ENCODE measurements at regions not wholly inside any gene's neighbourhood (a gene's known extent, or its start where the extent isn't known, plus 50 kb on each side); places are given as distances from the start of the nearest gene placed in this dataset.
"Not testable (repeated sequence)": the region's sequence is repeated elsewhere in the genome, so short reads cannot be mapped to it uniquely, and the experiment has no call there.

DNA sequence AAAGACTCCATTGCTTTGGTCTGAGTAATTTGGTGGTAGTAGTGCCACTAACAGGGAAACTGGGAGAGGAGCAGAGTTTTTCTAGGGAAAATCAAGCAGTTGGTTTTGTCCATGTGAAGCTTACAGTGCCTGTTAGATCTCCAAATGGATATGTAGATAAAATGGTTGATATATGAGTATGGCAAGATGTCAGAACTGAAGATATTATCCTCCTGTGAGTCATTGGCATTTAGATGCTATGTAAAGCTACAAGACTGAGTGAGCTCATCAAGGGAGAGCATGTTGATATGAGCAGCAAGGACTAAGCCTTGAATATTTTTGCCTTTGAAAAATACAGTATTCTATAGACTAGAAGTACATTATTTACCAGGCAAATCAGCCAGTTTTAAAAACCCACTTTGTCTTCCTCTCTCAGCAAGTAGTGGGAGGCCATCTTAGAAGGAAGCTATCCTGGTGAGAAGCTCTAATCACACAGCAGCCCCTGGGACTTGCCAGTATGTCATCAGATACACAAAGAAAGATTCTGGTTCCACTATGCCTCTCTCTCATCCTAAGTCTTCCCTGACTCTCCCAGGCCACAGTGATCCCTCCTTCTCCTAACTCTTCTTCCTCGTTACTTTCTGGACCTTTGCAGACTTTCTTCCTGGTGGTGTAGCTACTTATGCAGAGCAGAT, 77.4 kb upstream of the ANKRD28 start:
- TF ChIP-seq POLR2A (IDR thresholded peaks at IDR 0.05) (no peak), POLR2AphosphoS5 (IDR thresholded peaks at IDR 0.05) (no peak), CTCF (IDR thresholded peaks at IDR 0.05) (no peak), EP300 (IDR thresholded peaks at IDR 0.05; ENCODE audit: low read depth) (no peak)
- Histone ChIP-seq H3K27ac (no peak overlapping the region), H3K27me3 (no peaks in the 10 kb centered on the region), H3K4me1 (no peaks in the 10 kb centered on the region), H3K9me3 (no peaks in the 10 kb centered on the region), H3K36me3 (no peaks in the 10 kb centered on the region), H3K4me3 (no peak overlapping the region)
- in situ Hi-C loops (cut with MboI; ENCODE audit: low pct_ligation_motif_present in 1 of 4, low pct_unique_long_range_greater_than_20kb in 1 of 4, low sequenced_read_pairs in 3 of 4) (no loop called here), intact Hi-C loops (cut with DNase I; ENCODE audit: low total_unique reads) (no loop called here)
- 67 to 84% methylated on average over 1 of the region's 1 CpG for WGBS, 2 donors (ENCODE audit: low coverage in 1 of 2)
- DNase-seq, result no peak

- no peak overlapping the region for H3K27ac ChIP-seq
- no peak overlapping the region for H3K4me3 ChIP-seq
- H3K9me3 ChIP-seq, result no peaks in the 10 kb centered on the region
- in situ Hi-C loops (cut with MboI; ENCODE audit: low pct_ligation_motif_present in 1 of 4, low pct_unique_long_range_greater_than_20kb in 1 of 4, low sequenced_read_pairs in 3 of 4) (no loop called here), intact Hi-C loops (cut with DNase I; ENCODE audit: low total_unique reads) (no loop called here)
- no peak for DNase-seq
- no peaks in the 10 kb centered on the region for H3K27me3 ChIP-seq
- TF ChIP-seq POLR2A (IDR thresholded peaks at IDR 0.05) (no peak), EP300 (IDR thresholded peaks at IDR 0.05; ENCODE audit: low read depth) (no peak), CTCF (IDR thresholded peaks at IDR 0.05) (no peak), POLR2AphosphoS5 (IDR thresholded peaks at IDR 0.05) (no peak)
- no peaks in the 10 kb centered on the region for H3K4me1 ChIP-seq
- no peaks in the 10 kb centered on the region for H3K36me3 ChIP-seq
- WGBS, 2 donors (ENCODE audit: low coverage in 1 of 2), result 89 to 90% methylated on average over 1 of the region's 1 CpG
Observed at GRCh38 chr3:15876669-15877068, 78.9 kb upstream of the ANKRD28 start.

DNA sequence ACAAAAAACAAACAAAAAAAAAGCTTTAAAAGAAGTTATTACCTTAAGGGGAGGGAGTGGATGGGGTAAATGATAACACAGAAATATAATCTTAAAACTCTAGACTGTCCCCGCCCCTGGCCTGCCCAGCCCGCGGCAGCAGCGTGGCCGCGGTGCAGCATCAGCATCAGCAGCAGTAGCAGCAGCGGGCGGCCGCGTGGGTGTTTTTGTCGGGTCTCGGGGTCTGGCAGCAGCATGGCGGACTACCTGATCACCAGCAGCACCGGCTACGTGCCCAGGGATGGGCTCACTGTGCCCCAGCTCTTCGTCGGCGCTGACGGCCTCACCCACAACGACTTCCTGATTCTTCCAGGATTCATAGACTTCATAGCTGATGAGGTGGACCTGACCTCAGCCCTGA, 80.0 kb upstream of the ANKRD28 start:
- WGBS, 2 donors (ENCODE audit: low coverage in 1 of 2), result 95 to 98% methylated on average over 6 to 20 of the region's 20 CpGs
- no peaks in the 10 kb centered on the region for H3K36me3 ChIP-seq
- no peak for TF ChIP-seq POLR2A (IDR thresholded peaks at IDR 0.05)
- TF ChIP-seq CTCF (IDR thresholded peaks at IDR 0.05), result no peak
- no peak for TF ChIP-seq POLR2AphosphoS5 (IDR thresholded peaks at IDR 0.05)
- no peak for TF ChIP-seq EP300 (IDR thresholded peaks at IDR 0.05; ENCODE audit: low read depth)
- H3K9me3 ChIP-seq, result no peaks in the 10 kb centered on the region
- in situ Hi-C loops (cut with MboI; ENCODE audit: low pct_ligation_motif_present in 1 of 4, low pct_unique_long_range_greater_than_20kb in 1 of 4, low sequenced_read_pairs in 3 of 4) (no loop called here), intact Hi-C loops (cut with DNase I; ENCODE audit: low total_unique reads) (no loop called here)
- H3K27me3 ChIP-seq, result no peaks in the 10 kb centered on the region
- H3K27ac ChIP-seq, result no peak overlapping the region
- no peaks in the 10 kb centered on the region for H3K4me1 ChIP-seq
- H3K4me3 ChIP-seq, result no peak overlapping the region
- no peak for DNase-seq

DNA sequence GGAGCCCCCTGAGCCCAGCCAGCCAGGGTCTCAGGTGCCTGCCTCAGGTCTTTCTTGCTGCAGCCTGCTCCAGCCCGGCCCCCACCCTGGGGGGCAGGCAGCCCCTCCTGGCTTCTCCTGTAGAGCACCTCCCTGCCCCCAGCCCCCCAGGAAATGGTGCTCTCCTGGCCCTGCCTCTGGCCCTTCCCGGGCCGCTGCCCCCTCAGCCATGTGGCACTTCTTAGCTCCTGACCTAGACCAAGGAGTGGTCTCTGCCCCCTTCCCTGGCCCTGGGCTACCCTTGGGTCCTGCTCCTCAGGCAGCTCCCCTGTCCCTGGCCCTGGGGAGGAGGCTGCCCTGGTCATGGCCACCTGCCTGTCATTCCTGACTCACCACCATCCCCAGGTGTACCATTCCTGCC, 82.0 kb upstream of the ANKRD28 start:
- H3K4me3 ChIP-seq; H3K9me3 ChIP-seq; DNase-seq; H3K27ac ChIP-seq; H3K27me3 ChIP-seq; intact Hi-C loops (cut with DNase I; ENCODE audit: low total_unique reads); H3K36me3 ChIP-seq; H3K4me1 ChIP-seq; in situ Hi-C loops (cut with MboI; ENCODE audit: low pct_ligation_motif_present in 1 of 4, low pct_unique_long_range_greater_than_20kb in 1 of 4, low sequenced_read_pairs in 3 of 4): not testable (repeated sequence)
- WGBS, 2 donors (ENCODE audit: low coverage in 1 of 2), result 92% methylated on average over 3 of the region's 3 CpGs; no CpG with 5 or more reads in 1 of the 2 donors

- no peaks in the 10 kb centered on the region for H3K9me3 ChIP-seq
- no peak for DNase-seq
- H3K4me1 ChIP-seq, result no peaks in the 10 kb centered on the region
- intact Hi-C loops (cut with DNase I; ENCODE audit: low total_unique reads) (no loop called here), in situ Hi-C loops (cut with MboI; ENCODE audit: low pct_ligation_motif_present in 1 of 4, low pct_unique_long_range_greater_than_20kb in 1 of 4, low sequenced_read_pairs in 3 of 4) (no loop called here)
- no peaks in the 10 kb centered on the region for H3K27me3 ChIP-seq
- WGBS, 2 donors (ENCODE audit: low coverage in 1 of 2), result 56 to 70% methylated on average over 2 of the region's 2 CpGs
- no peak overlapping the region for H3K27ac ChIP-seq
- H3K4me3 ChIP-seq, result no peak overlapping the region
- TF ChIP-seq POLR2A (IDR thresholded peaks at IDR 0.05) (no peak), EP300 (IDR thresholded peaks at IDR 0.05; ENCODE audit: low read depth) (no peak), POLR2AphosphoS5 (IDR thresholded peaks at IDR 0.05) (no peak), CTCF (IDR thresholded peaks at IDR 0.05) (no peak)
- no peaks in the 10 kb centered on the region for H3K36me3 ChIP-seq
Observed at GRCh38 chr3:15882577-15882976, 84.8 kb upstream of the ANKRD28 start.

All from transverse colon (tissue), 4 donors.